HG03175 (cell line): ENCODE measurements at regions not wholly inside any gene's neighbourhood (a gene's known extent, or its start where the extent isn't known, plus 50 kb on each side); places are given as distances from the start of the nearest gene placed in this dataset.
A peak's percentile ranks its signal among the peaks of the same experiment; 100 is the strongest.
"Not testable (repeated sequence)": the region's sequence is repeated elsewhere in the genome, so short reads cannot be mapped to it uniquely, and the experiment has no call there.

ENCODE experiments used
- ATAC-seq: cut with Tn5 transposase; IDR thresholded peaks from one replicate; pipeline ENCODE4 v1.9.1; 2021; ENCODE audit warnings: mild to moderate bottlenecking, moderate library complexity; ENCODE audit not compliant: unreplicated experiment

DNA sequence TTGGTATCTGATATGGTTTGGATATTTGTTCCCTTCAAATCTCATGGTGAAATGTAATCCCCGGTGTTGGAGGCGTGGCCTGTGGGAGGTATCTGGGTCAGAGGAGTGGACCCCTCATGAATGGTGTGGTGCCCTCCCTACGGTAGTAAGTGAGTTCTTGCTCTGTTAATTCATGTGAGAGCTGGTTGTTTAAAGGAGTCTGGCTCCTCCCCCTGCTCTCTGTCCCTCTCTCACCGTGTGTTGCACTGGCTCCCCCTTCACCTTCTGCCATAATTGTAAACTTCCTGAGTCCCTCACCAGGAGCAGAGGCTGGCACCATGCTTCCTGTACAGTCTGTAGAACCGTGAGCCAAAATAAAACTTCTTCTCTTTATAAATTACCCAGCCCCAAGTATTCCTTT is 246.9 kb upstream of the AGTR1 start:
- ATAC-seq: no peak

DNA sequence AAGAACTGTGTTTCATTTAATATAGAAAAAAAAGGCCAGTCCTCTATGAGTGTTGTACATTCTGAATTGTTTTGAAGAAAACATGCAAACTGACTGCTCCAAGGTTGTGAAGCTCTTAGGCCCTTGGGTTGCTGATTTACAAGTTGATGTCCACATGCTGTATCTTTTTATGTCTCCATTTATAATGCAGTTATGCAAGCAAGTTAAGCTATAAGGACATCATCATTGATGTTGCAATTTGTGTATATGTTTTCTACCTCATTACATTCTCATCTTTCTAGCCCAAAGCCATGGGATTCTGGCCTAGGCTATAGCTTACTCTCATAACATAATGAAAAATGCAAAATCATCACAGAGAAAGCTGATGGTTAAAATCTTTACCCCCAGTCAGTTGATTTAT is 245.7 kb upstream of the AGTR1 start:
- no peak for ATAC-seq

DNA sequence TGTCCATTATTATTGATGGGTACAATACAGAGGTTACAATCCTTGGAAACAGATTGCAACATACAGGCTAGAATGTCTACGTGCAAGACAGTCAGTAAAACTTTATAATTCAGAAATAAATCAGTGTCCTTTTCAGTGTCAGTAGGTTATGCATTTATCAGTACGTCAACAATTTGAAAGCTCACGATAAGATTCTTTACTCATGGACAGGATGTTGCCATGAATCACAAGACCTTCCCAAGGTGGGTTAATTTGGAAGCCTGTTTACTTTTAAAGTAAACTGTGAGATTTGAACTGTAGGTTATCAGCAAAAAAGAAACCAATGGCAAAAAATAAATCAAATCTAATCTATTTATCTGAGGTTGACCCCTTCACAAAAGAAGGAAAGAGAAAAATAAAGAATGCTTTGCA is 243.9 kb upstream of the AGTR1 start:
- ATAC-seq: no peak

DNA sequence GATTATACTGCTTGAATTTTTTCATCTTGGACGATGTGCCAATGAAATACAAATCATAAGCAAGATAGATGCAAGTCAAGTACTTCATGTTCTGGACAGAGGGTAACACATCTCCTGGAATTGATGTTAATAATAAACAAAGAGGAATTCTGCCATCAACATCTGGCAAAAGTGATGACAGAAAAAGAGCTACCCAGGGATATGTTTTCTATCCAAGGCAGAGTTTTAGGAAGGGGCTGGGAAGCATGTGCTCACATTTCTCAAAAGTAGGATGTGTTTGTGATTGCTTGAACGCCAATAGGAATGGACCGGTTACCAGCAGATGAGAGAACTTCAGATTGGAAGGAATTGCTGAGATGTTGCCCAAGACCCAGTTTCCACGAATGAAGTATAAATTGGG is 242.6 kb upstream of the AGTR1 start:
- no peak for ATAC-seq

DNA sequence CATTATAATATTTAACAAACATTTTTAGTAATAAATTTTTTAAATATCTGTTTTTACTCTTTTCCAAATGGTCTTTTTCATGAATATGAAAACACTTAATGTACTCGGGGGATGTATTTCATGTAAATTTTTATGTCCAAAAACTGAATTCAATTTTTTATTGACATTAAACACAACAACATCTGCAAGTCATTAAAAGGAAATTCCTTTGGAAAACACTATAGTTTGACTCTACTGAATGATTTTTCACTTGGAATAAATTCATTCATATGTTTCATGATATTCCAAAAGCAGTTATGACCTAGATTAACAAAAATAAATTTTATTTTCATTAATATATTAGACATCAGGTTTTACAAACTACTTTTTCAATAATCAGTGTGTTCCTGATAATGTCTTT is 239.8 kb upstream of the AGTR1 start:
- no peak for ATAC-seq

DNA sequence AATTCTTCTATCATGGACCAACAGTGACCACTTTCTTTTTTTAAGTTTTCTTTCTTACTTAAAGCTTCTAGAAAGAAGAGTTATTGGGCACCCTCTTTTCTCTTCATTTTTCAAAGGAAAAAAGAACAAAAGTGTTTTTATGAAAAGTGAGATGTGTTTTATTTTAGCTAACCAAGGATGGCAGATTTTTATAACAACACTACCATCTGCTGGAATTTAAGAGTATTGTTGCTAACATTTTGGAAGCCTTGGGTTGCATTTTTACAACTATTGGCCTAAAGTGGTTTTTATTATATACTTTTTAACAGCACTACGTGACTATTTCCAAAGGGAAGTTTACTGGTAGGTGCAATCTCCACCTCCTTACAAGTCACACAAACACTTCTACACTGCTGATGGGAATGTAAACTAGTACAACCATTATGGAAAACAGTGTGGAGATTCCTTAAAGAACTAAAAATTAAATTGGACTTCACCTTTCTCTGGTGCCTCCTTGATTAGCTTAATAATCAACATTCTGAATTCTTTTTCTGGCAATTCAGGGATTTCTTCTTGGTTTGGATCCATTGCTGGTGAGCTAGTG is 237.7 kb upstream of the AGTR1 start:
- ATAC-seq: peak; percentile 63

DNA sequence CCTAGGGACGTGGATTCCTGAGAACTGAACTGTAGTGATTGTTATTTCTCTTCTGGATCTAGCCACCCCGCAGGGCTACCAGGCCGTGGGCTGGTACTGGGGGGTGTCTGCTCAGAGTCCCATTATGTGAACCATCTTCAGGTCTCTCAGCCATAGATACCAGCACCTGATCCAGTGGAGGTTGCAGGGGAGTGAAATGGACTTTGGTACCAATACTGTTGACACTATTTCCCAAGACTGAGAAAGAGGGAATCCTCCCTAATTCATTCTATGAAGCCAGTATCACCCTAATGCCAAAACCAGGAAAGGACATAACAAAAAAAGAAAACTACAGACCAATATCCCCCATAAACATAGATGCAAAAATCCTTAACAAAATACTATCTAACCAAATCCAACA is 237.0 kb upstream of the AGTR1 start:
- no peak for ATAC-seq

DNA sequence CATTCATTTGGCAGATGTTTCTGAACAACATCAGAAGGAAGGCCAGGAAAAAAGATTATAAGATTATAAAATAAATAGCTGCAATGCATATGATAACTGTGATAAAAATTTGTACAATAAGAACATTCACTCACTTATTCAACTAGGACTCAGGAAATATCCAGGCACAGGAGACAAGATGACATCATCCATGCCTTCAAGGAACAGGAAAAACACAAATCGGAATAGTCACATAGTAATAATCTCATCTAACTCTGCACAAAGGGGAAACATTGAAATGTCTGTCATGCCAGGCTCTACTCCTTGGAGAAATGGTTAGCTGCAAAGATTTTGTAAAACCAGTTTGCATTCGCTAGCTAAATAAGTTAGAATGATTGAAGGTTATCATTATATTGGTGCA is 233.5 kb upstream of the AGTR1 start:
- no peak for ATAC-seq

DNA sequence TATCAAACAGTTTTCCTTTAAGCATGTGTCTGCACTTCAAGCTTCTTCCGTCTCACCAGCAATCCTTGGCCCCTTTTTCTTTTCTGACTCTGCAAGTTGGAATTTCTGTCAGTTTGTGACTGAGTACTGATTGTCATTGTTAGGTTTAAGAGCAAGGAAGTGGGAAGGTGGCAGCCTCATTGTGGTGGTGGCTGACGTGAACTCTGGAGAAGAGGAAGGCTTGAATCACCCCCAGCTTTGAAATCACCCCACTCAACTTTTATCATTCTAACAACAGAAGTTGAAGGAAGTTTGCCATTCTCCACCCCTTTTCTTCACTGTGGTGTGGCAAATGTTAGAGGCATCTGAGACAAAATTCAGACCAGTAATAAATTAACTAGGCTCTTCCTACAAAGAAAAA is 231.6 kb upstream of the AGTR1 start:
- no peak for ATAC-seq

DNA sequence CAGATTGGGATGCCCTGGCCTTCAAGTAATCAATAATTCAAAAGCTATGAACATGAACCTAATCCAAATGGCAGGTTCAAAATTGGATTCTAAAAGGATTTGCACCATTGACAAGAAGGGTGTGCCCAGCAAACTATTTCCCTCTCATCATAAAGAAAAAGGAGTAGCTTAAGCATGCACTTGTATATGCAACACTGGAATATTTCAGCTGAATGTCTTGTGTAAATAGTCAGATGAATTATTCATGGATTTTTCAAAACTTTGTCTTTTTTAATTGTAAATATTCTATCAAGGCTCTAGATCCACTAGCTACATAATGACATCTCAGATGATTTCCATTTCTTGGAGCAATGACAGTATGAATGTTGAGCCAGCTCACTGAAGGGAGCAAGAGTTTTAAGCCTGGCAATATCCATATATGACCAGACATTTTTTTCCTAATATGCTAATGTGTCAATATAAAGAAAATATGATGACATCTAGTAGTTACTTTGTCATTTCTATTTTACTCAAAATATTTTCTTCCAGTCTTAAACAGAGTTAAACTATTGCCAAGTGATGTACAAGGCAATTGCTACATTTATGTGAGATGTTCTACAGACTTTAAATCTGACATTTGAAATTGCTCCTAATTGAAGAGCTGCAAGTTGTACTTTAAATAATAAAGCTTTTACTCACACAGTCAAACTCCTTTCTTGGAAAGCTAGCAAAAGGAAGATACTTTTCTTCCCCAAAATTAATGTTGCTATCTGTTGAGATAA is 230.5 kb upstream of the AGTR1 start:
- ATAC-seq: no peak

DNA sequence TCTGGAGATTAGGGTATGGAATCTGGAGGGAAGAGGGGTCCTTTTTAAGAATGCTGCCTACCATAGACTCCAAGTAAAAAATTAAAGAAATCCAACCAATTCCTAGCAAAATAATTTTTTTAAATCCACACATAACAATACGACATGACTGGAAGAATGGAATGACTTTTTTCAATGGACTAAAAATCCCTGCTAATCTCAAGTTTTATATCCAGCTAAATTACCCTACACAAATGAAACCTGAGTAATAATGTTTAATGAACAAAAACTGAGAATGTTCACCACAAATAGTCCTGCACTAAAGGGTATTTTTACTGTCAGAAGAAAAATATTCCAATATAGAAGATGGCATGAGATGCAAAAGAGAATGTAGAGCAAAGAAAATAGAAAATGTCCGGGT is 220.3 kb upstream of the AGTR1 start:
- no peak for ATAC-seq

DNA sequence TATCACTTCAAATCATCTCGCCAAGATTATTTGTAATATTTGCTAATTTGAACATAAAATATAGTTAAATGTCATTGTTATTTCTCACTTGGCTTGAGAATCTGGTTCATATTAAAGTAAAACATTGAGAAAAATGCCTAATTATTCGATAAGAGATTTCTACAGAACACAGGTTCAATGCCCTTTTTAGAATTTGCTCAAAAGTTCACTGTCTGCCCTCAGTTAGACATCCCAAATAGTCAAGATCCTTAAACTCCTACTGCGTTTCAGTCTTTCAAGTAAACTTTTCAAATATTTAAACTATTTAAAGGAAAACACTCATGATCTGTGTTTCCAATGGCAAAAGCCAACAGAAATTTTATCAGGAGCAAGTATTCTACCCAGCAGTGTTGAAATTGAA is 204.1 kb upstream of the AGTR1 start:
- ATAC-seq: no peak

DNA sequence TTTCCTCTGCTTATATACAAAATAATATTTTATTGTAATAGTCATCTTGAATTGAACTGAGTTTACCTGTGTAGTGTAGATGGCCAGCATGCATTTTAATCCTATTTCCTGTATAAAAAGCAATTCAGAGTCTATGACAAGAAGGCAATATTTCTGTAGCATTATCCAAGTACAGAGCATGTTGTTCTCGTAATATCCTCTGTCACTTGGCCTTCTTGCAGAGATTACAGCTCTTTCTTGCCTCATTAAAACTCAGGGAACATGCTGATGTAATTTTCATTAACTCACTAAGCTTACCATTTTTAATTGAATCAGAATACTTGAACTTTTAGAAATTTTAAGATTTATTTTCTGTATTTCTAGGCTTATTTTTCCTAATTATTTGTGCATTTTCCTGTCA is 203.3 kb upstream of the AGTR1 start:
- no peak for ATAC-seq

DNA sequence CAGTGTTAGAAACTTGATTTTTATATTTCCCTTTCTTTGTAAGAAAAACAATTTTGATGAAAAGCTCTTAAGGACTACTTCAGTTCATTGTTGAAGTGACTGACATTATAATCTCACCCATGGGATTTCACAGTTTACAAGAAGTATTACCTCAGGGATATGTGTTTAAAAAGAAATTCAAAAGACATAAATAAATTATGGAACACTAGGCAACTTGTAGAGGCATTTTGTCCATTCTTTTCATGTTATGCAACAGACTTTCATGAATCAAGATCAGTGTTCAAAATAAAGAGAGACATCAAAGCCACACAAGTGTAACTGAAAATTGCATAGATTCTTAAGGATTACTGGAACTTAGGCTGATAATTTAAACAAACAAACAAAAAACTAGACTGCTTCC is 196.8 kb upstream of the AGTR1 start:
- no peak for ATAC-seq

DNA sequence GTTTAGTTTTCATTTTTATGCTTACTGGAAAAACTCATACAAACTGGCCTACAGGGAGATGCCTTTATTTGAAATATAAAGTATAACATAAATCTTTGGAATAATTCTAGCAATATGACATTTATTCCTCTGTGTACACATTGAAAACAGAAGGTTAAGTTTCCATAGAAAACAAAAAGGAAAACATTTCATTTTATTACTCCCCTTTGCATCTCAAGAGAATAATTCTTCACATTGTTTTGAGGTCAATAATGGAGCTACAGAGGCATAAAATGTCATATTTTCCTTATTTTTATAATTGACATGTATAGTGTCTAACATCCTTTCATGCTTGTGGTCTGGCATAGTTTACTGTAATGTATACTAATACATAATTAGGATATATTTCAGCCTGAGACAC is 187.6 kb upstream of the AGTR1 start:
- no peak for ATAC-seq

DNA sequence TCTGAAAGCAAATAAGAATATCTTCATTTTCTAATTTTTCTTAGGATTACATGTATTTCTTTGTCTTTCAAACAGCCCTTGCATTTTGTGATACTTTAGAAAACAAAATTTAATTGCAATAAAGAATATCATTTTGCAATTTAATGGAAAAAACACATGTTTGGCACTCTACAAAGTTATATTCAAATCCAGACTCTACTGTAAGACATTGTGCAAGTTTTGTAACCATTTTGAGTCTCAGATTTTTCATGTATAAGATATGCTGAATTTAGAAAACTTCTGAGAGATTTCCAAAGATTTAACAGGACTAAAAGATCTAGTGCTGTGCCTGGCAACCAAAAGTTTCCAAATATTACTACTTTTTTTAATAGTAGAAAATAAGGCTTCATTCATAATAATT is 187.1 kb upstream of the AGTR1 start:
- no peak for ATAC-seq

DNA sequence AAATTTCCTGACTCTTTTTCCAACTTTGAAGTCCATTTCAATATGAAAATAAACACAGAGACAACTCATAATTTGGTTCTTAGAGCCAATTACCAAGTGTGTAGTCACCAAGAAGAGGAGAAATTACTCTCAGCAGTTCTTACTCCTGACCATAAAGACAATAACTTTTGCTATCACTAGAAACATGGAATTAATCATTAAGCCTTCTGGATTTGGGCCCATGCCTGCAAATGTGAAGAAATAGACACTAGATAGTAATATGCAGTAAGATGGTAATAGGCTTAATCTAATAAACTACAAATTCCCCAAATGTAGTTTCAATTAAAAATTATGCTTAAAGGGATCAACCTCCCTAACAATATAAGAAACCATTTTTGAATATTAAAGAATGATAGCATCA is 185.1 kb upstream of the AGTR1 start:
- no peak for ATAC-seq

DNA sequence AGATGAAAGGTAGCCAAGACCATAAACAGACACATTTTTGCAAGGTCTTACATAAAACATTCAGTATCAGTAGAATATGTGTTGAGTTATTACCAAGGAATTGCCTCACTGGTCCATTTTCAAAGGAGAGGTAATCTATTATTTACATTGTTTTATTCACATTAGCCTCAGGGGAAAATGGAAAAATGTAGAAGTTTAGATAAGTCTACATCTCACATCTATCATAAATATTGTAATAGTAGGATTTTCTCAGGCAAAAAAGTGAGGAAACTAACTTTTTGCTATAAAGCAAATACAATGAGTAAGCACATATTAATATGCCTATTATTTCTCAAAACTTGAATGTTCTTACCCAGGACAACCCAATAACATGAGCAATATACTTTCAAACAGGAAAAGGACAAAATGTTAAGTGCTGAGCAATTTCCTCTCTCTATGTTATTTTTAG is 184.6 kb upstream of the AGTR1 start:
- ATAC-seq: no peak

DNA sequence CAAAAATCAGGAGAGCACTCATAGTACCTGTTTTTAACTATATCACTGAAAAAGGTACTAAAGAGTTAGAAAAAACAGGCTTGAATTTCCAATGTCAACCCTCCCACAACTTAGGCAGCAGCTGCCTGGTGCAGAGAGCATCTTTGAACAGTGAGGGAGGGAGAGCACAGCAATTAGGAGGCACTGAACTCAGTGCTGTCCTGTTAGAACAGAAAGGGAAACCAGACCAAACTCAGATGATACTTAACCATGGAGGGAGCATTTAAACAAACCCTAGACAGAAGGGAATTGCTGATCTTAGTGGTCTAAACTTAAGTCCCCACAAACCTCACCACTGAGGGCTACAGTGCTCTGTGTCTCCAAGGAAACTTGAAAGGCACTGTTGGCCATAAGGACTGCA is 179.2 kb upstream of the AGTR1 start:
- no peak for ATAC-seq

DNA sequence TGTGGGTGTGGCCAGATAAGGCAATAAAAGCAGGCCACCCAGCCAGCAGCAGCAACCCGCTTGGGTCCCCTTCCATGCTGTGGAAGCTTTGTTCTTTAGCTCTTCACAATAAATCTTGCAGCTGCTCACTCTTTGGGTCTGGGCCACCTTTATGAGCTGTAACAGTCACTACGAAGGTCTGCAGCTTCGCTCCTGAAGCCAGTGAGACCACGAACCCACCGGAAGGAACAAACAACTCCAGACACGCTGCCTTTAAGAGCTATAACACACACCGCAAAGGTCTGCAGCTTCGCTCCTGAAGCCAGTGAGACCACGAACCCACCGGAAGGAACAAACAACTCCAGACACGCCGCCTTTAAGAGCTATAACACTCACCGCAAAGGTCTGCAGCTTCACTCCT is 172.1 kb upstream of the AGTR1 start:
- not testable (repeated sequence) for ATAC-seq

DNA sequence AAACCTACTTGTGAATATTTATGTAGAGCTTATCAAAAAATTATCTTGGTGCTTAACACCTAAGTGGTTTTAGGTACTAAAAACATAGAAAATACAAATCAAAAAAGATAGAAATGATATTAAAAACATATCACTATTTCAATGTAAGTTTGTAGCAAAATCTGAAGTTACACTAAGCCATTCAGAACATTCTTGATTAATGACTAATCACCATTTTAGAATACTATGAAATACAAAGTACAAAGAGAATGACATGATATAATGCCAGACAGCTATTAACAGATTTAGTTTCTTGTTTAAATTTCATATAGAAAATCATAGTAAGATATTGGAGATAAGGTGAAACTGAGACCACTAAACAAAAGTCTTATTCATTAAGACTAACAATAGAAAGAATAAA is 169.7 kb upstream of the AGTR1 start:
- no peak for ATAC-seq

DNA sequence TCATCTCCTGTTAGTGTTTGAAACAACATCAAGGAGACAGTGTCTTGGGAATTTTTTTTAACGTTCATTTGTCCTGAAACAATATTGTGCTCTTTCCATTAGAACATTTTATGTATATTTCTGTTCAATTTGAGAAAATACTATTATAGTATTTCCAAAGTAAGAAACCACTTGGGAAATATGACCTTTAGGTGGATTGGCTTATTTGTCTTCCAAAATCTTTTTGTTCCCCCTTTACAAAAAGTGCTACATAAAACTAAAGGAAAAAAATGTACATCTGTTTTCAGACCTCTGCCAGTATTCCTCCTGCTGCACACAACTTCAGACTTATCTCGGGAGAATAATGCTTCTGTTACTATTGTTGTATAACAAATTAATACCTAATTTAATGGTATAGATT is 165.9 kb upstream of the AGTR1 start:
- ATAC-seq: no peak

DNA sequence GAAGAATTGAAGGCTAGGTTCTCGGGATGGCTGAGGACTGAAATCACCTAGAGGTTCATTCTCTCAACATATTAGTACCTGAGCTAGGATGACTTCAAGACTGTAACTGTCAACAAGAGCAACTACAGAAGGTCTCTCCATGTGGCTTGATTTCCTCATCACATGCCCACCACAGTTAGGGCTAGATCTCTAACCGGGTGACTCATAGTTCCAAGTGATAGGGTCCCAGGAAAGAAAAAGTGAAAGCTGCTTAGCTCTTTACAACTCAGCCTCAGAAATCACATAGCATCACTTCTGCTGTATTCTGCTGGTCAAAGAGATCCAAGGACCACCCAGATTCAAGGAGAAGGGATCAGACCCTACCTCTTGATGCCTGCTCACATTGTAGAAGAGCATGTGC is 165.4 kb upstream of the AGTR1 start:
- no peak for ATAC-seq
